Ovary (tissue), 3 donors: ENCODE measurements at regions not wholly inside any gene's neighbourhood (a gene's known extent, or its start where the extent isn't known, plus 50 kb on each side); places are given as distances from the start of the nearest gene placed in this dataset.

Experiments used
- EP300 ChIP-seq: sonication (generic); formaldehyde crosslinking; IDR thresholded peaks from one replicate; pipeline ENCODE4 v1.6.1; 2017; ENCODE audit warnings: antibody characterized with exemption
- TF ChIP-seq, protein P1 (sequence below), 3 donors: fragments of 450-650 bp in 2 of 3; fragments of 200-600 bp in 1 of 3; IDR thresholded peaks; one replicate each; pipeline versions ENCODE4 v1.5.1 to v1.8.0; 2016 to 2022; ENCODE audit warnings: antibody characterized with exemption in 3 of 3, mild to moderate bottlenecking in 1 of 3
- donor health status: DM: no; HTN: no; CAD: no.

- TF ChIP-seq, protein P1, sequence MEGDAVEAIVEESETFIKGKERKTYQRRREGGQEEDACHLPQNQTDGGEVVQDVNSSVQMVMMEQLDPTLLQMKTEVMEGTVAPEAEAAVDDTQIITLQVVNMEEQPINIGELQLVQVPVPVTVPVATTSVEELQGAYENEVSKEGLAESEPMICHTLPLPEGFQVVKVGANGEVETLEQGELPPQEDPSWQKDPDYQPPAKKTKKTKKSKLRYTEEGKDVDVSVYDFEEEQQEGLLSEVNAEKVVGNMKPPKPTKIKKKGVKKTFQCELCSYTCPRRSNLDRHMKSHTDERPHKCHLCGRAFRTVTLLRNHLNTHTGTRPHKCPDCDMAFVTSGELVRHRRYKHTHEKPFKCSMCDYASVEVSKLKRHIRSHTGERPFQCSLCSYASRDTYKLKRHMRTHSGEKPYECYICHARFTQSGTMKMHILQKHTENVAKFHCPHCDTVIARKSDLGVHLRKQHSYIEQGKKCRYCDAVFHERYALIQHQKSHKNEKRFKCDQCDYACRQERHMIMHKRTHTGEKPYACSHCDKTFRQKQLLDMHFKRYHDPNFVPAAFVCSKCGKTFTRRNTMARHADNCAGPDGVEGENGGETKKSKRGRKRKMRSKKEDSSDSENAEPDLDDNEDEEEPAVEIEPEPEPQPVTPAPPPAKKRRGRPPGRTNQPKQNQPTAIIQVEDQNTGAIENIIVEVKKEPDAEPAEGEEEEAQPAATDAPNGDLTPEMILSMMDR (IDR thresholded peaks at IDR 0.05), result no peak
- TF ChIP-seq EP300, result no peak
Measured at GRCh38 chr21:16199539-16199938, 469.8 kb downstream of the USP25 start.
